Uterus (tissue), 2 donors: ENCODE measurements at regions not wholly inside any gene's neighbourhood (a gene's known extent, or its start where the extent isn't known, plus 50 kb on each side); places are given as distances from the start of the nearest gene placed in this dataset.

ENCODE experiments used
- CTCF ChIP-seq, 4 experiments: fragments of 200-600 bp in 2 of 4; fragments of 450-650 bp in 2 of 4; sonication (generic) in 2 of 4; IDR thresholded peaks; one replicate each; pipeline ENCODE4 v1.5.1; 2016 to 2019; ENCODE audit warnings: antibody characterized with exemption in 4 of 4, mild to moderate bottlenecking in 2 of 4, moderate library complexity in 1 of 4
- POLR2A ChIP-seq, 2 donors: fragments of 450-650 bp; IDR thresholded peaks; one replicate each; pipeline ENCODE4 v1.6.1; 2016; ENCODE audit warnings: antibody characterized with exemption in 2 of 2, mild to moderate bottlenecking in 1 of 2, moderate library complexity in 1 of 2

GRCh38 chr7:25379351-25380300 lies 151.3 kb upstream of the NPVF start:
- TF ChIP-seq CTCF (IDR thresholded peaks at IDR 0.05) (no peak), POLR2A (IDR thresholded peaks at IDR 0.05) (no peak)
